NCI-H460 (cell line): ENCODE measurements at regions not wholly inside any gene's neighbourhood (a gene's known extent, or its start where the extent isn't known, plus 50 kb on each side); places are given as distances from the start of the nearest gene placed in this dataset.
"Not testable (repeated sequence)": the region's sequence is repeated elsewhere in the genome, so short reads cannot be mapped to it uniquely, and the experiment has no call there.

Experiments used
- DNase-seq: peaks from one replicate; pipeline ENCODE4 v3.0.0-alpha.2; 2016; ENCODE audit warnings: low read depth; ENCODE audit errors: extremely low read depth

DNA sequence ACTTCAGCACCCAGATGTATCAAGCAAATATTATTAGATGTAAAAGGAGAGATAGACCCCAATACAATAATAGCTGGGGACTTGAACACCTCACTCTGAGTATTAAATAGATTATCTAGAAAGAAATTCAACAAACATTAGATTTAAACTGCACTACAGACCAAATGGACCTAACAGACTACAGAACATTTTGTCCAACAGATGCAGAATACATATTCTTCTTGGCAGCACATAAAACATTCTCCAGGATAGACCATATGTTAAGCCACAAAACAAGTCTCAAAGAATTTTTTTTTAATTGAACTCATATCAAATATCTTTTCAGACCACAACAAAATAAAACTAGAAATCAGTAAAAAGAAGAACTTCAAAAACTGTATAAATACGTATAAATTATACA is 130.4 kb downstream of the MTERF1 start:
- no peak for DNase-seq

DNA sequence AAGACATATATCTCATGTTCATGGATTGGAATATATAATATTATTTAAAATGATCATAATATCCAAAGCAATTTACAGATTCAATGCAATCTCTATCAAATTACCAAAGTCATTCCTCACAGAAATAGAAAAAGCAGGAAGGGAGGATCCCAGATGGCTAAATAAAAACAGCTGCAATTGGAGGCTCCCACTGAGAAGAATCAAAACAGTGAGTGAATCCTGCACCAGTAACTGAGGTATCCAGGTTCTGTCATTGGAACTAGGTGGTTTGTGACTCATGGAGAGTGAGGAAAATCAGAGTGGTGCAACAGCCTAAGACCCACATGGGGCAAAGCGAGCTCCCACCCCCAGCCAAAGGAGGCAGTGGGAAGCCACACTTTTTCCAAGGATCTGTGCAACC is 128.4 kb downstream of the MTERF1 start:
- no peak for DNase-seq

DNA sequence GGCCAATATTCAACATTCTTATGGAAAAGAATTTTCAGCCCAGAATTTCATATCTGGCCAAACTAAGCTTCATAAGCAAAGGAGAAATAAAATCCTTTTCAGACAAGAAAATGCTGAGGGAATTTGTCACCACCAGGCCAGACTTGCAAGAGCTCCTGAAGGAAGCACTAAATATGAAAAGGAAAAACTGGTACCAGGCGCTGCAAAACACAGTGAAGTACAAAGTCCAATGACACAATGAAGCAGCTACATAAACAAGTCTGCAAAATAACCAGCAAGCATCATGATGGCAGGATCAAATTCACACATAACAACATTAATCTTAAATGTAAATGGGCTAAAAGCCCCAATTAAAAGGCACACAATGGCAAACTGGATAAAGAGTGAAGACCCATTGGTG is 126.2 kb downstream of the MTERF1 start:
- DNase-seq = not testable (repeated sequence)

DNA sequence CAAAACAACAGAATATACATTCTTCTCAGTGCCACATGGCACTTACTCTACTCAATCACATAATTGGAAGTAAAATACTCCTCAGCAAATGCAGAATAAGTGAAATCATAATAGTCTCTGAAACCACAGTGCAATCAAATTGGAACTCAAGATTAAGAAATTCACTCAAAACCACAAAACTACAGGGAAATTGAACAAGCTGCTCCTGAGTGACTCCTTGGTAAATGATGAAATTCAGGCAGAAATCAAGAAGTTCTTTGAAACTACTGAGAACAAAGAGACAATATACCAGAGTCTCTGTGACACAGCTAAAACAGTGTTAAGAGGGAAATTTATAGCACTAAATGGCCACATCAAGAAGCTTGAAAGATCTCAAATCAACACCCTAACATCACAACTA is 125.4 kb downstream of the MTERF1 start:
- not testable (repeated sequence) for DNase-seq

DNA sequence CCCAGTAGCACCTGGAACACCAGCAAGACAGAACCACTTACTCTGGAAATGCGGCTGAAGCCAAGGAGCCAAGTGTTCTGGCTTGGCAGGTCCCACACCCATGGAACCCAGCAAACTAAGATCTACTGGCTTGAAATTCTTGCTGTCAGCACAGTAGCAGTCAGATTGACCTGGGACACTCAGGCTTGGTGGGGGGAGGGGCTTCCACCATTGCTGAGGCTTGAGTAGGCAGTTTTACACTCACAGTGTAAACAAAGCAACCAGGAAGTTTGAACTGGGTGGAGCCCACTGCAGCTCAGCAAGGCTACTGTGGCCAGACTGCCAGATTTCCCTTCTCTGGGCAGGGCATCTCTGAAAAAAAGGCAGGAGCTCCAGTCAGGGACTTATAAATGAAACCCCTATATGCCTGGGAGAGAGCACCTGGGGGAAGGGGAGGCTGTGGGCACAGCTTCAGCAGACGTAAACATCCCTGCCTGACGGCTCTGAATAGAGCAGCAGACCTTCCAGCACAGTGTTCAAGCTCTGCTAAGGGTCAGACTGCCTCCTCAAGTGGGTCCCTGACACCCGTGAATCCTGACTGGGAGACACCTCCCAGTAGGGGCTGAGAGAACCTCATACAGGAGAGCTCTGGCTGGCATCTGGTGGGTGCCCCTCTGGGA is 121.2 kb downstream of the MTERF1 start:
- peak; percentile 55 for DNase-seq

DNA sequence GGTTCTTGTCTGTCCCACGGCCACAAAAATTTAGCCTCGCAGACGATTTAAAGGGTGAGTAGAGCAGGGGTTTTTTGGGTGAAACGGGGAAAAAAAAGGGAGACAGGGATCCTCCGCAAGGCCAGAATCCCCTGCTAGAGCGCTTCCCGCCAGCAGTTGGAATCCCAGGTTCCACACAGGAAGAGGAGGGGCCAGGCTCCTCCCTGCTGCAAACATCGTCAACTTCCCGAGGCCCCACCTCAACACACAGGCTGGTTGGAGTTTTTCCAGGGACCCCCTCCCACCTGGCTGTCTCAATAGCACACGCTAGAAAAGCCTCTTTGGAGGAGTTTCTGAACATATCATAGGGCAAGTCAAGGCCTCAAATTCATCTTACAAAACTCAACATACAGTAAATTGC is 112.7 kb downstream of the MTERF1 start:
- no peak for DNase-seq

DNA sequence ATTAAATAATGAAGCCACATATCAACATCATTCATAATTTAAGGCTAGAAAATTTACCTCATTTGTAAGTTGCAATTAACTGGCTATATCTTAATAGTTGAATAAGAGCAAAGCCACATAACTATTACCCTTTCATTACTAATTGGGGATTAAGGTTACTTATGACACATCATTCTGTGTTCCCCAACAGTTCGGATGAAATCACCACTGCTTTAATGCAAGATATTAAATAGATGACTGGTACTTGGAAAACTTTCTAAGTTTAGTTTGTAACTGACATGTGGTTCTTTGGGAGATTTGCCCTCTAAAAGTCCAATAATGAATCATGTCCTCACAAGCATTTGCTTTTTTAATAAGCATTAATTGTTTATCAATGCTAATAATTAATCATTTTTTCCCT is 109.1 kb downstream of the MTERF1 start:
- DNase-seq = no peak

DNA sequence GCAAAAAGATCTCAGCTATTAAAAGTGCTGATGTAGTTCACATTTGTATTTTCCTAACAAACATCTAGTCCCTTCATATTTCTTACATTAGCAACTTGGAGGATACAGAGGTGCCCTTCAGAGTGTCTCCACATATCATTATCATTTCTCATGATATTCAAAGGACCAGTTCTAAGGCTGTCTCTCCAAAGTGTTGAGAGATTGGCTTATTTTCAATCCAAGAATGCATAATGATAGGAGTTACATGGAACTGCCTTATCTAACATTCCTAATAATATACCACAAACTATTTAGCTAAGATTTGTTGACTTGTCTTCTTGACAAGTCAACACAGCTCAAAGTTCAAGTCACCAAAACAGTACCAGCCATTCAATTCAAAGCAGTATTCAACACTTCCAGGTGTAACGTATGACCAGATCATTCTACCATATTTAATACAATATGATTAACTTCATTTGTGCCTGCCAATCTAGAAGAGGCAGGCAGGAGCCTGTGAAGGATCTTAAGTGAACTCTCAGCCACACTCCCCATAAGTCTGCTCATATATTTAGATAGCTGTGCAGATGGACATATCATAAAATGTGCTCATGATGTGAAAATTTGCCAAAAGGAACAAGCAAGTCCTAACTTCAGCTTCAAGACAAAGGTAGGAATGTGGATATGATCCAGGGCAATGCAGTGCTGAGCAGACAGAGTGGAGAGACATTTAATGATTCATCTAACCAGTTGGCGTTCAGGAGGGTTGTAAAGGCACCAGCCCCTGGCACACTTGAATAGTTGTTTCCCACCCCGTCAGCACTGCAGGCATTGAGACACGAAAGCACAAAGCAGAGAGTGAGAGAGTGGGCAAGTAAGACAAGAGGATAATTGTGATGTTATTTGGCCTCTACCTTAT is 108.3 kb downstream of the MTERF1 start:
- no peak for DNase-seq

DNA sequence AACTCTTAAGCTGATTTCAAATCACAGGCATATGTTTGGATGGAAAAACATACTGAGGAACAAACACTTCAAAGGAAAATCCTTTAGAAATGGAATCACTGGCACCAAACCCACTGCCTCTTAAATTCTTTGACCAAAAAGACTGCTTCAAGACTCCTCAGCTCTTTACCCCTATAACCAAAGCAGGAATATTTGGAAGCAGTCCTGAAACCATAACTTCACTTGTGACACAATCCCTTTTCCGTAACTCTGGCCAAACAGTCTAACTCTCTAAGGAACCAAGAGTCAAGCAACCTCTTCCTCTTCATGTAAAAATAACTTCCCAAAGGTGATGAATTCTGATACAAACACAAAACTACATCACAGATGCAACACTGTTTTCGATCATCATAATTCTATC is 104.3 kb downstream of the MTERF1 start:
- no peak for DNase-seq

DNA sequence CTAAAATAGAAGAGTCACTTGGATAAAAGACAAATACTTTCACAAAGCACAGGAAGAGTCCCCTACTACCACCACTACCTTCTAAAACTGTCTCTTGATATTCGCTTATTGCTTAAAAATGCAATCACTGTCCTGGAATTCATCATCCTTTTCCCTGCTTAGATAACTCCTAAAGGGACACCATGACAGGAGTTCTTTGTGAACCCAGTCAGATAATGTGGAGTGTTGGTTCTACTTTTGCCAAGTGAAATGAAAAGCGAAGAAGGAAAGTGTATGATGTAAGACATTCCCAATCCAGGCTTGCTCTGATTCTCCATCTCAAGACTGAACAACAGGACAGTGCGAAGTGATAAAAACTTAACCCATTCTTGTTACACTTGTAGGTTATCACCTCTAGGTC is 103.0 kb downstream of the MTERF1 start:
- DNase-seq = no peak

DNA sequence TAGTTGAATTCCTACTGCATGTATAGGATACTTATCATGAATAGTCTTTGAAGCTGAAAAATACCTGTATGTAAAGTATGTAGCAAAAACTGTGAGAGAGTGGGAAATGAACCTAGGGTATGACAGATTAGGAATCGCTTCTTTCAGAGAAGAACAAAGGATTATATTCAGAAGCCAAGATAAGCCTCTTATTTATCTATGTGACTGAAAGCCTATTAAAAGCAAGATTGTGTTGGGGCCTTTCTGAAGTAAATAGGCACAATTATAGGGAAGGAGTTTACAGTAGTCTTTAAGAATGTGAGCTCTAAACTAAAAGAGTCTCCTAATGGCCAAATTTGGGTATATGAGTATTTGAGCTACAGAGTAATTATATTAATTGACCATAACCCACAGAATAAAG is 102.1 kb downstream of the MTERF1 start:
- no peak for DNase-seq

DNA sequence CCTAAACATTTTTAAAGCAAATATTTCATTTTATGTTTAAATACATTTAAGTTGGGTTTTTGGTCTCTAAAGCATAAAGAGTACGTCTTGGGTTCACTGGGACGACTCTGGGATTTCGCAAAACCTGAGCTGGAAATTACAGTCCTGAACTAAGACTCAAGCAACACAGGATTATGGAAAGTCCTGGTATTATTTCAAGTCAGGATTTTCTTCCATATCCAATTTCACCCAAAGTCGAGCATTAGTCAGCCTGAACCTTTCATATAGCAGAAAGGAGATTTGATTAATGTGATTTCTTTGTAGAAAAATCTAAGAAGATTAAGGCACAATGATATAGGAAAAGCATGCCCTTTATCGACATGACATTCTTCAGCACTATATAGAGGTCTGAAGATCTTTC is 100.0 kb downstream of the MTERF1 start:
- no peak for DNase-seq

DNA sequence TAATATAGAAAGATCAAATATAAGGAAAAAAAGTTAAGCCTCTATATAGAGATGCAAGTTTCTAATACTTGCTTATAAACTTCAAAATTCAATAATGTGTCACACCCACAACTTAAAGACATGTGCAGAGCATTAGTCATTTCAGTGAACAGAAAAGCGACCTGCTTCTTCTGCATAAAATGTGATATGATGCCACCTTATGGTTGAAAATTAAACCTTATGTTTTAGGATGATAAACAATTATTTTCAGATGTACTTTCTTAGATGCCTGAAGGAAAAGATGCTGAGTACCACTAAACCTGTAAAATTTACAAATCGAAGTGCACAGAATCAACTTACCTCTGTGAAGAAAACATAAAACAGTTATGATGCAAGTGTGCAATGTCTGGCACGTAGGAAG is 96.0 kb downstream of the MTERF1 start:
- DNase-seq = peak; percentile 36

DNA sequence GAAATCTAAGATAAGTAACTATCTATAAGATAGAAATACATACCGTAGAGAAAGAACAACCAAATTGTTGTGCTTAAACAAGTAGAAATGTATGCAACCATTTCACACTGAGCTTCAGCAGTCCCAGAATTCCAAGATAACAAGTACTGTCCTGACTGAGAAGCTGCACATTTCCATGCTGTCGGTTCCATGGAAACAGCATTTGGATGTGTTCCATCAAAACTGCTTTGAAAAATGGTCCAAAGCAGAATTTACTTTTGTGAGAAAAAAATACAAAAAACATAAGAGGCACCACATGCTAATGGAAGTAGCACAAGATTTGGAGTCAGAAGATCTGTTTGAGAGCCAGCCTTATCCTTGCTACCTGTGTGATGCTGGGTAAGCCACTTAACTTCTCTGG is 92.6 kb downstream of the MTERF1 start:
- no peak for DNase-seq

DNA sequence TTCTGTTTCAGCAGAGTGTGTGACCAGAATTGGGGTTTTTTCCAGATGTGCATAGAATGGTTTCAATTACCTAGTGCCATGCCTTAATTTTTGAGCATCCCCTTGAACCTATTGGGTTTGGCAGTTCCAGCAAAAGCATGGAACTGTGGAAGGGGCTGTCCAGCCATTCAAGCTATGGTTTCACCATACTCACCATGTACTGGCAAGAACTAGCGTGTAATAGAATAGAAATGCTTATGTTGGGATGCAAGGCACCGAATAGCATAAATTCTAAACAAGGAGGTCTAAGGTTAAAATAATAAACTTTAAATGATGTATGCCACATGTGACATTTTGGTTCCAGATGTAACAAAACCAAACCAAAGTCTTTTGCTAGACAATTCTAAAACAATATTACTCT is 91.4 kb downstream of the MTERF1 start:
- no peak for DNase-seq

DNA sequence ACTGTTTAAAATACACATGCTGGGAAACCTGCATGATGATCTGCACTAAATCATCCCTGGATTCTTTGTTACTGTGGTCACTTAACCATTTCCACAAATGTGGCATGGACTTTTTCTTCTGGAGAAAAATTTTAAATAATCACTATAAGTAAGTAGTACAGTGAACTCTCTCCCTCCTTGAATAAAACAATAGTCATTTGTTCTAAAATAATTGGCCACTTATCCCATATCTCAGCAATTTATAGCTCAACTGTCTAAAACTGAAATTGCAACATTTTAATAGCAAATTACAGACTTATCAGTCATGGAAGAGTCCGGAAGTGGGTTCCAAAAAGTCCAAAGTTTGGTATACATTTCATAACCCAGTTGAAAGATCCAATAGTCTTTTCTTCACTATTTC is 90.9 kb downstream of the MTERF1 start:
- no peak for DNase-seq

DNA sequence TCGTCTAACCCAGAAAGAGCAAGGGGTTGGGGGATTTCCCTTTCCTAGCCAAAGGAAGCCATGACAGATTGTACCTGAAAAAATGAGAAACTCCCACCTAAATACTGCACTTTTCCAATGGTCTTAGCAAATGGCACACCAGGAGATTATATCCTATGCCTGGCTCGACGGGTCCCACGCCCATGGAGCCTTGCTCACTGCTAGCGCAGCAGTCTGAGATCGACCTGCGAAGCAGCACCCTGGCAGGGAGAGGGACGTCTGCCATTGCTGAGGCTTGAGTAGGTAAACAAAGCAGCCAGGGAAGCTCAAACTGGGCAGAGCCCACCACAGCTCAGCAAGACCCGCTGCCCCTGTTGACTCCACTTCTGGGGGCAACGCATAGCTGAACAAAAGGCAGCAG is 89.9 kb downstream of the MTERF1 start:
- DNase-seq = not testable (repeated sequence)

DNA sequence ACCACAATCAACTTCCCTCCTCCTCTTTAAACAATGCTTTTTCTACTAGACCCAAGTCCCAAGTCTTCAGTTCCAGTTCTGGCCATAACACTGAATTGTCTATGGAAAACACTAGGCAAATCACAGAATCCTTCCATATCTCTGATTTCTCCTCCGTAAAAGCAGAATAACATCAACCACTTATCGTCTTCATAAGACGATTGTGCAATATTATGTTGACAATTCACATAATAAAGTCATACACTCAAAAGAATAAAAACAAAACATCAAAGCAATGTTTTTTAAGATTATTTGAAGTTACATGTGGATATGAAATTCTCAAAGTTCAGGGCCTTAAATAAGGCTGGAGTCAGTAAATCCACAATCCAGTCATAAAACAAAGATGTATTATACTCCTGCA is 84.4 kb downstream of the MTERF1 start:
- no peak for DNase-seq

DNA sequence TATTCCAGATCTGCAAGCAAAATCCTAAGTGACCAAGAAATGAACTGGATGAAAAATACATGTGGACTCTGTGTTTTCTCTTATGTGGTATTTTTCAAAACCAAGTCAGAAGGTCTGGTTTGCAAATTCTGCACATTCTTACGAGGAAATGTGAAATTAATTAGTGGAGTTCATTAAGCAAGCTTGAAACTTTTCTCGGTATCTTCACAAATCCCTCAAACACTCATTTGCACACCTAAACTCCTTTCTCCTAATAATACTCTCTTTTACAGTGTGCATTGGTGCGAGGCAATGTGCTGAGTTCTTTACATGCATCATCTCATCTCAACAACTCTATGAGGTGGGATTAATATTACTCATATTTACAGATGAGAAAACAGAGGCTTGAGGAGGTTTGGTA is 82.1 kb downstream of the MTERF1 start:
- no peak for DNase-seq

DNA sequence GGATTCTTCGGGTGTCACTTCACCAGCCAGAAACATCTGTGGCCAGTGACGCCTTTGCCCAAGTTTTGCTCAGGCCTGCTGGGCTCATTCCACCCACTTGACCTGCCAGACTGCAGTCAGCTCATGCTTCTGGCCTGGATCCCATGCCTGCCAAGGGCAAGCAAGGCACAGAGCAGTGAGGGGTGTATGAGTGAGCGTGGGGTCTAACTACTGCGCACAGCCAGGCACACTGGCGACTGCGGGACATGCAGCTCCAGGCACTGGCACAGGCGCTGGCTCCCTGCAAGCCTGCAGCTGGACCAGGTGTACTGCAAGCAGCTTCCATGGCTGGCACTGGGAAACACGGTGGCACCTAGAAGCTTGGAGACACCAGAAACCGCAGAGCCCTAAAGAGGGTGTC is 80.1 kb downstream of the MTERF1 start:
- no peak for DNase-seq

DNA sequence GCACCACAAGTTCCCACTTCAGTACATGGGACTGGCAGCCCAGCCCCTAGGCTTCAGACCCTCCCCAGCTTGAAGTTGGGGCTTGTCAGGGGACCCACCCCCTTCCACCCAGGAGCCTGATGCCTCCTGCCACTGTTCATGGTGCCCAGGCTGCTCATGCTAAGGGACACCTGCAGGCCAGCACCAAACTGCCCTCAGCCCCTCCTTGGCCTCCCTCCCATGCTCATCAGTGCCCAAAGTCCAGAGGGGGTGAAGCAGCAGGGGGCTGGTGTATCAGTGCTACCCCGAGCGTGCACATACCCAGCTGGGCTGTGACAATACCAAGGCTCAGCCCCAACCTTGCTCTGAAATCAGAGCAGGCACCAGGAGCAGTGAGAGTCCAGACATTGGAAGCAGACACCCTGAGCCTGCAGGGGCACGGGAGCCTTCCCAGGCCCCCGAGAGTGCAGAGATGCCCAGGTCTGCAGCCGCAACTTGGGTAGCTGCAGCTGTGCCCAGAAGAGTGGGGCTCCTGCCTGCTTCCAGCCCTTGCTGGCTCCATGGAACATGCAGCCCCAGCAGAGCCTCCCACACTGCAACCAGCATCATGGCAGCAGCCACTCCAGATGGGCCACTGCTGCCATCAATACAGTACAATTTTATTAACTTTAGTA is 79.0 kb downstream of the MTERF1 start:
- no peak for DNase-seq

DNA sequence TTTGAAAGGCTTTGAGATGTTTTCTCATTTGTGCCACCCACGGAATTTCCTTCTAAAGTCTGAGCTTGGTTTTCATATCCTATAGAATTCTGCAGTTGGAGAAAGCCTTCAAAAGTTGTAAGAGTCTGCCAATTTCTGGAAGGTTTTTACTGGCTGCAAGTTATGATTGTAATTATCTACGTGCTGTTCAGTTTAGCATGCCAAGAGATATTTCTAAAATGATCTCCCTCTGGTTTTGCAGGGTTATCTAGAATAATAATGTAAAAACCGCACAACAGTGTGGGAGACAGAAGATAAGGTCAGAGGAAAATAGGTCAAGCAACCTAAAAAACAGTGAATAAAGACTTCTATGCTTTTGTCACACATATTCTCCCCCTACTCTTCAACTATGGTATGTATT is 69.3 kb downstream of the MTERF1 start:
- DNase-seq = no peak
